CD4-positive, alpha-beta T cell treated with Interleukin-17A for 1 hour (primary cell): ENCODE measurements at regions not wholly inside any gene's neighbourhood (a gene's known extent, or its start where the extent isn't known, plus 50 kb on each side); places are given as distances from the start of the nearest gene placed in this dataset.

Source experiments
- DNase-seq: peaks from one replicate; pipeline ENCODE4 v3.0.0-alpha.2; 2020

GRCh38 chr7:41336455-41336952 is 366.4 kb downstream of the INHBA start:
- DNase-seq = no peak

DNA sequence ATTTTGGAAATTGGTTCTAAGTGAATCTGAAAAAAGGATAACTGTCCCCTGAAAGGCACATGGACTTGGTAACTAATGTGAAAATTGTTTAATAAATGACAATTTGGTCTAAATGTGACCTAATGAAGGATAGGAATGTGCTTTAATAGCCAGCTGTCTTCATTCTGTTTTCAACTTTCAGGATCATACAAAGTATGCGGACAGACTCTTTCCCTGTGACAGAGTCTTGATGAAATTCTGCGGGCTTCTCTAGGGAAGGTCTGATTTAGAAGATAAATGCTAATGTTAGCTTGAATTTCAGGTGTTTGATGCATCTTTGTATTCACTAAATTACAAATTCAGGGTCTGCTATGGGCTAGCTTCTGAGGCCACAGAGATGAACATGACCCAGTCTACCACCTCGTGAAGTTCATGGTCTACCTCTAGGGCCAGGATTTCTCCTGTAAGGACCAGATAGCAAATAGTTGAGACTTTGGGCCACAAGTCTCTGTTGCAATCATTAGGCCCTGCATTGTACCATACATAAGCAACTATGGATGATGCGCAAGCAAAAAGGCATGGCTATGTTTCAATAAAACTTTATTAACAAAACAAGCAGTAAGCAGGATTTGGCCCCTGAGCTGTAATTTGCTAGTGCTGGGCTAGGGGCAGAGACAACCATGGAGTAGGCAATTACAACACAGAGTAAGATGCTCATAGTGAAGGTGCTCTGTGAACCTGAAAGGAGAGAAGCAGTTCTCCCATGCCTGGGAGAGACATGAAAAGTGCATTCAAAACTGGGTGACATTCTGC is 368.6 kb downstream of the INHBA start:
- no peak for DNase-seq

- DNase-seq = no peak
These were observed 369.4 kb downstream of the INHBA start for GRCh38 chr7:41333511-41333910.

GRCh38 chr7:41331194-41331593 is 371.7 kb downstream of the INHBA start:
- no peak for DNase-seq

DNA sequence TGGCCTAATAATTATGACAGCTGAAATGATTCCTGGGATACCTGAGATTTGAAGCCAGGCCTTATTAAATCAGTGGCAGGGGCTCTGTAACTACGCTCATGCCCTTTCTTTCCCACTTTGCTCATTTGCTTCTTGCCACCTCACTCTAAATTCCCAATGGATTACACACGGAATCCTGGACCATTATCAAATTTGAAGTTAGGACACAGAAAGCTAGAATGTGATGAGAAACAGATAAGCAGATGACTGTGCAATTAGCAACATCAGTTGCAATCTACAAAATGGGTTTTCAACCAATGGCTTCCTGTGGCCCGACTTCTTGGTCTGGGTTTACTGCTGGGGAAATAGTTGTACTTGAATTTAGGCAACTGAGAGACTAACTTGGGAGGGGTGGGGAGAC is 374.3 kb downstream of the INHBA start:
- no peak for DNase-seq

- DNase-seq = no peak
These were observed 374.8 kb downstream of the INHBA start for GRCh38 chr7:41328131-41328530.

DNA sequence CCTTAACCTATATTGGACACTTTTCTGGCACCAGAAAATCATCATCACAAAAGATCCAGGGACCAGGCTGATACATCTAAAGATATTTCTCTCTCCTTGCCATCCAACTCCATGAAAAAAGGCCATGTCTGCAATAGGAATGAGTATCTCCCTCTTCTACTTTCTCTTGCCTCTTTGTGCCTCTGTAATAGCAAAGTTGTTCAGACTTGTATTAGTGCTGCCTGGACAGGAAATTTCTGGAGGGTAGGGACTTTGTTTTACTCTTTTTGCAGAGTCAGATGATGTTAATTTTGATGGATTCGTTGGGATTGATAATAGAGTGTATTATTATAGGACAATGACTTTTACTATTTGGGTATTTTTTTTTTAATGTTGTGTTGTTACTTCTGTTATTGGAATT is 376.3 kb downstream of the INHBA start:
- DNase-seq = no peak

- DNase-seq = no peak
These were observed 379.1 kb downstream of the INHBA start for GRCh38 chr7:41323806-41324205.

DNA sequence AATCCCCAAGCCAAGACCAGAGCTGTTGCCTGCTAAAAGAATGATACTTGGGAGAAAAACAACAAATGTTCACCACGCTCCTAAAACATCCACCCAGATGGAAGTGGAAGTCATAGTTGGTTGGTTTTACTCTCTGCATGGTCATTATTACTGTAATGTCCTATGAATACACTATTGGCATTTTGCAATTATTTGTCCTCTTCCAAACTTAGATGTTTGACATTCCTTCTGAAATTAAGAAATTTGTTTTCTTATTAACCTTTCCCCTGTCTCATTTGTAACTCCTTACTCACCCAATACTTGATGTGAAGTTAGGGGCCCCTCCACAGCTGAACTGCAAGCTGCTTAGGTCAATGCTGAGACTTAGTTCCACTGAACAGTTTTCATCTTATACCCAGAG is 383.3 kb downstream of the INHBA start:
- DNase-seq = no peak

GRCh38 chr7:41316410-41316809 is 386.5 kb downstream of the INHBA start:
- DNase-seq = no peak

DNA sequence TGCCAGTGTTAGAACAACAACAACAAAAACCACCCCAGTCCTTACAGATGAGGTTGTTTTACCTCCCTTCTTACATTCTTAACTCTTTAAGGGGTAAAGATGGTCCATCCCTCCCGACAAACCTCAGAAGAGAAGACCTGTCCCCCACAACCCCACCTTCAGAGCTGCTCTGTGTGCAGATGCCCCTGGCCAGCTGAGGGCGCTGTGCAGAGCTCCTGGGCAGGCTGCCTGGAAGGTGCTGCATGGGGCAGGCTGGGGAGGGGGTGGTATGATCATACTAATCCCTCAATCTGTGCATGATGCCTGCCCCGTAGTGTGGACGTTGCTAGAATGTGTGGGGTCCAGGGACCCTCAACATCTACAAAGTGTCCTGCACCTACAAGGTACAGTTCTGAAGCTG is 387.1 kb downstream of the INHBA start:
- DNase-seq = no peak

- DNase-seq = no peak
These were observed 389.7 kb downstream of the INHBA start for GRCh38 chr7:41313171-41313570.

DNA sequence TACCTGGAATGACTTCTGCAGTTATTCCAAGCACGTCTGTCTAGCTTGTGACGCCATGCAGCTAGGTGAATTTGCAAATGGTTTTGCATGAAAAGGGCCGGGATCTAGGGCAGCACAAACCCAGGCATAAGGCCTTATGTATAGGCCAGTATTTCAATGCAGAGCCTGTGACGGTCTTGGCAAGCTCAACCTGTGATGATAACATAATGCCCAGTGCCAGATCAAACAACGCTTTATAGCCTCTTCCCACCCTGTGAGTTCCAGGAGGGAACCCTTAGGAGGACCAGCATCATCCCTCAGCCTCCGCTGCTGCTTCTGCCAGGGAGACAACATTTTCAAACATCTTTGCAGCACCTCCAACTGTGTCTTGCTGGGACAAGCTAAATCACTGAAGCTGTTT is 390.7 kb downstream of the INHBA start:
- no peak for DNase-seq

- DNase-seq = no peak
These were observed 391.6 kb downstream of the INHBA start for GRCh38 chr7:41311301-41311700.

GRCh38 chr7:41306486-41306885 is 396.4 kb downstream of the INHBA start:
- DNase-seq = no peak

- no peak for DNase-seq
These were observed 397.9 kb downstream of the INHBA start for GRCh38 chr7:41305001-41305400.

GRCh38 chr7:41303709-41304108 is 399.2 kb downstream of the INHBA start:
- no peak for DNase-seq

GRCh38 chr7:41298409-41298808 is 404.5 kb downstream of the INHBA start:
- no peak for DNase-seq

GRCh38 chr7:41297166-41297565 is 405.7 kb downstream of the INHBA start:
- no peak for DNase-seq

GRCh38 chr7:41295455-41295815 is 407.5 kb downstream of the INHBA start:
- DNase-seq = no peak

DNA sequence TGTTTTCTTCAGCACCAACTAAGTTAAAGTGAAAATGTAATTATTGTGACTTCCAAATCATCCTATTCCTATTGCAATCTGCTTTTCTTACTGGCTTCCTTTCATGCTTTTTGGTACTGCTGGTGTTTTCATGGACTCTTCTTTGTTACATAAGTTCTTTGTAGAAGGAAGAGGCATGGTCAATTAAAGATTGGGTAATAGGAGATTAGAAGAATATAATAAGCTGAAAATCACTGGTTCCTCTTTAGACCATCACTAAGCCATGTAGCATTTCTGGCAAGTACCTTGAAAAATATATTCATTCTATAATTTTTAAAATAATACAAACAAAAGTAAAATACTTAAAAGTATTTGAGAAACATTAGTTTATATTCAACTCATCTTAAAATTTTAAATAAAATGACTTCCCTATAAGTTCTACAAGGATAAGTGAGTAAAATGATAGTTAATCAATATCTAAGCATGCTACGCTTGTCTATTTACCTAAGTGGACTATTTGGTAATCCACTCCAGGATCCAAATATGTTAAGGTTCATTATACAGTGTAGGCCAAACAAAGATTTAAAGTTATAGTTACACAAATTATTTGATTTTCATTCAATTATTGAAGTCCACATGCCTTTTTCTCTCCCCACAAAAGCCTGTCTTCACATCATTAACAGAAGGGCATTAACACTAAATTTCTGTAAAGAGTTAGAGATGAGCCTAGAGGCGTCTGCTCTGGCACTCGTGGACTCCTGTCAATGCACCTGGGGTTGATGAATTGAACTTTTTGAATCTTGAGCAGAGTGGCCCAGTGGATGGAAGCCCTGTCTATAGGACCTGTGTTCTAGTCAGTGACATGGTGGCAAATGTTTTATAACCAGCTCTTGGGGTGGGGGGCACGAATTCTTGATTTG is 408.1 kb downstream of the INHBA start:
- DNase-seq = no peak

- no peak for DNase-seq
These were observed 410.4 kb downstream of the INHBA start for GRCh38 chr7:41292487-41292886.

DNA sequence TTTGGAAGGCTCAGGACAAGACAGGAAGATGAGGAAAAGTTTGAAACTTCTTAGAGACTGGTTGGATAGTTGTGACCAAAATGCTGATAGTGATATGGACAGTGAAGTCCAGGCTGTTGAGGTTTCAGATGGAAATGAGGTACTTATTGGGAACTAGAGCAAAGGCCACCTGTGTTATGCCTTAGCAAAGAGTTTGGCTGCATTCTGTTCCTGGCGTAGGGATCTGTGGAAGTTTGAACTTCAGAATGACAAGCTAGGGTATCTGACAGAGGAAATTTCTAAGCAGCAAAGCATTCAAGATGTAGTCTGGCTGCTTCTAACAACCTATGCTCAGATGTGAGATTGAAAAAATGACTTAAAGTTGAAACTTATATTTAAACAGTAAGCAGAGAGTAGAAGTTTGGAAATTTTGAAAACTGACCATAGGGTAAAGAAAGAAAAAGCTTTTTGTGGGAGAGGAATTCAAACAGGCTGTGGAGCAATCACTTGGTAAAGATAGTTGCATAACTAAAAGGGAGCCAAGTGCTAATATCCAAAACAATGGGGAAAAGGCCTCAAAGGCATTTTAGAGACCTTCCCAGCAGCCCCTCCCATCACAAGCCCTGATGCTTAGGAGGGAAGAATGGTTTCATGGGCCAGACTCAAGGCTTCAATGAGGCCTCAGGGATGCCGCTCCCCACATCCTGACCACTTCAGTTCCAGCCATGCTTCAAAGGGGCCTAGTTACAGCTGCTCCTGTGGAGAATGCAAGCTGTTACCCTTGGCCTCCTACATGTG is 415.1 kb downstream of the INHBA start:
- no peak for DNase-seq
